ENCODE measurements at regions not wholly inside any gene's neighbourhood (a gene's known extent, or its start where the extent isn't known, plus 50 kb on each side); places are given as distances from the start of the nearest gene placed in this dataset.
A peak's percentile ranks its signal among the peaks of the same experiment; 100 is the strongest.

- Histone ChIP-seq H3K4me2 (ENCODE audit: low read length) (no peak overlapping the region; the same call in 1 of the 2 replicates), H3K79me2 (ENCODE audit: low read length) (no peaks in the 10 kb centered on the region), H3K27ac (ENCODE audit: low read length) (no peak overlapping the region), H2AFZ (ENCODE audit: low read depth, low read length) (no peak overlapping the region), H3K9ac (ENCODE audit: low read length) (no peak overlapping the region), H4K20me1 (ENCODE audit: insufficient read depth, low read length) (no peaks in the 10 kb centered on the region), H3K9me3 (ENCODE audit: insufficient read depth, low read length) (no peaks in the 10 kb centered on the region), H3K4me1 (ENCODE audit: low read length) (peaks cover 27% of the 10 kb centered on the region), H3K4me3 (ENCODE audit: low read length) (no peak overlapping the region), H3K36me3 (replicated peaks; ENCODE audit: low read depth, low read length) (no peaks in the 10 kb centered on the region), H3K27me3 (ENCODE audit: low read depth, low read length) (peaks cover 7% of the 10 kb centered on the region)
- no peak for TF ChIP-seq EZH2phosphoT487 (IDR thresholded peaks at IDR 0.05; ENCODE audit: low read depth)
- no peak for TF ChIP-seq CTCF (IDR thresholded peaks at IDR 0.05; ENCODE audit: low read depth, low read length)
Measured at GRCh38 chr6:53727748-53728147, 62.2 kb upstream of the KLHL31 start.

GRCh38 chr6:53725791-53726575 lies 60.4 kb upstream of the KLHL31 start:
- Histone ChIP-seq H3K4me3 (ENCODE audit: low read length) (peak overlapping the region; percentile 74), H3K36me3 (replicated peaks; ENCODE audit: low read depth, low read length) (no peaks in the 10 kb centered on the region), H3K27me3 (ENCODE audit: low read depth, low read length) (peaks cover 7% of the 10 kb centered on the region), H3K27ac (ENCODE audit: low read length) (no peak overlapping the region), H3K9ac (ENCODE audit: low read length) (peak overlapping the region; percentile 28), H3K79me2 (ENCODE audit: low read length) (no peaks in the 10 kb centered on the region), H4K20me1 (ENCODE audit: insufficient read depth, low read length) (no peaks in the 10 kb centered on the region), H2AFZ (ENCODE audit: low read depth, low read length) (peak overlapping the region; percentile 8; the same call in 1 of the 2 replicates), H3K4me1 (ENCODE audit: low read length) (peaks cover 18% of the 10 kb centered on the region), H3K9me3 (ENCODE audit: insufficient read depth, low read length) (no peaks in the 10 kb centered on the region), H3K4me2 (ENCODE audit: low read length) (peak overlapping the region; percentile 68)
- TF ChIP-seq EZH2phosphoT487 (IDR thresholded peaks at IDR 0.05; ENCODE audit: low read depth) = no peak
- peak; percentile 97 for TF ChIP-seq CTCF (IDR thresholded peaks at IDR 0.05; ENCODE audit: low read depth, low read length)

GRCh38 chr6:53724501-53724900 lies 58.9 kb upstream of the KLHL31 start:
- Histone ChIP-seq H3K36me3 (replicated peaks; ENCODE audit: low read depth, low read length) (no peaks in the 10 kb centered on the region), H3K4me1 (ENCODE audit: low read length) (peaks cover 23% of the 10 kb centered on the region), H3K4me2 (ENCODE audit: low read length) (no peak overlapping the region), H2AFZ (ENCODE audit: low read depth, low read length) (no peak overlapping the region), H3K4me3 (ENCODE audit: low read length) (no peak overlapping the region), H3K9ac (ENCODE audit: low read length) (no peak overlapping the region), H3K27me3 (ENCODE audit: low read depth, low read length) (peaks cover 7% of the 10 kb centered on the region), H3K9me3 (ENCODE audit: insufficient read depth, low read length) (no peaks in the 10 kb centered on the region), H3K79me2 (ENCODE audit: low read length) (no peaks in the 10 kb centered on the region), H4K20me1 (ENCODE audit: insufficient read depth, low read length) (no peaks in the 10 kb centered on the region), H3K27ac (ENCODE audit: low read length) (no peak overlapping the region)
- TF ChIP-seq EZH2phosphoT487 (IDR thresholded peaks at IDR 0.05; ENCODE audit: low read depth) (no peak), CTCF (IDR thresholded peaks at IDR 0.05; ENCODE audit: low read depth, low read length) (no peak)

GRCh38 chr6:53723331-53723730 lies 57.8 kb upstream of the KLHL31 start:
- TF ChIP-seq EZH2phosphoT487 (IDR thresholded peaks at IDR 0.05; ENCODE audit: low read depth) (no peak), CTCF (IDR thresholded peaks at IDR 0.05; ENCODE audit: low read depth, low read length) (no peak)
- no peak overlapping the region for H3K4me3 ChIP-seq (ENCODE audit: low read length)
- H2AFZ ChIP-seq (ENCODE audit: low read depth, low read length) = no peak overlapping the region
- no peak overlapping the region for H3K9ac ChIP-seq (ENCODE audit: low read length)
- peaks cover 30% of the 10 kb centered on the region for H3K4me1 ChIP-seq (ENCODE audit: low read length)
- H3K27ac ChIP-seq (ENCODE audit: low read length) = no peak overlapping the region
- H3K79me2 ChIP-seq (ENCODE audit: low read length) = no peaks in the 10 kb centered on the region
- H3K4me2 ChIP-seq (ENCODE audit: low read length) = no peak overlapping the region
- H3K36me3 ChIP-seq (replicated peaks; ENCODE audit: low read depth, low read length) = no peaks in the 10 kb centered on the region
- H4K20me1 ChIP-seq (ENCODE audit: insufficient read depth, low read length) = no peaks in the 10 kb centered on the region
- H3K27me3 ChIP-seq (ENCODE audit: low read depth, low read length) = peaks cover 7% of the 10 kb centered on the region
- H3K9me3 ChIP-seq (ENCODE audit: insufficient read depth, low read length) = no peaks in the 10 kb centered on the region

Measured in OCI-LY3 (cell line).